ENCODE measurements at regions not wholly inside any gene's neighbourhood (a gene's known extent, or its start where the extent isn't known, plus 50 kb on each side); places are given as distances from the start of the nearest gene placed in this dataset.

DNA sequence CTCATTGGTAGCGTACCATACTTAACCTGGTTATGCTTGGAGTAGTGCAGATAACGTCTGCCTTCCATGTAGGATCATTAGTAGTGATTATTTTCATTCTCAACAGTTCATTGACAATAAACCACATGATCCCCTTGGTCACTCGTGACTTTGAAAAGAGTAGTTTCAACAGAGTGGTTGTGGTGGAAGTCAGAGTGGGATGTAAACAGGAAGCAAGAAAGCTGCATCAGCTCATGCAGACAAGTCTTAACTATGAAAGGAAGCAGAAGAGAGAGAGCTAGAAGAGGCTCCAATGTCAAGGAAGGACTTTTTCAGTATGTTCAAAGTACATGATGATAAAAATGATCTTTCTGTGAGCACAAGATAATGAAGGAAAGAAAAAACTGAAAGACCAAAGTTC, 287.4 kb downstream of the MBD2 start (continued):
- no peak for TF ChIP-seq ZFPM2 (CRISPR knock-in tag; IDR thresholded peaks at IDR 0.05)

DNA sequence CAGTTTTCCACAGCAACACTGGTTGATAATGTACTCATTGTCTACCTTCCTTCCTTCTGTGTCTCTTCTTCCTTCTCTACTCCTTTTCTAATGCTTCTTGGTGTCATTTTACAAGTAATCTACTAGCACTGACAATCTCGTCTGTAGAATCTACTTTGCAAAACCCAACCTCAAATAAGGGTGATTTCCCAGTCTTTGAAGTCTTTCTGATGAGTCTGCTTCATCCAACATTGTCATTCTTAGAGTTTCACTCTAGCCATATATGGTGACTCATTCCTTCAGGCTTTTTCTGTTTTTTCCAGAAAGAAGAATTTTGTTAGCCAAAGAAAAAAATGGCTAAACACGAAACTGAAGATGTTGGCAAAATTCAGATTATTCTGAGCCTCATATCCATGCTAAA, 288.7 kb downstream of the MBD2 start:
- DNase-seq (ENCODE audit: extremely low read depth in 1 of 4, low spot score in 3 of 4) (no peak), ATAC-seq (no peak), FAIRE-seq (no peak)
- Histone ChIP-seq H3K4me2 (ENCODE audit: insufficient read depth, low read length) (no peak overlapping the region), H3K4me1 (replicated peaks in 1 of 2; ENCODE audit: control insufficient read depth in 2 of 2, insufficient read depth in 2 of 2, low read length in 2 of 2) (no peaks in the 10 kb centered on the region), H2AFZ (ENCODE audit: low read depth, low read length) (no peak overlapping the region), H3K9ac (ENCODE audit: insufficient read depth in 1 of 2, low read depth in 2 of 2, low read length in 2 of 2) (no peak overlapping the region), H3K36me3 (ENCODE audit: control insufficient read depth, insufficient read depth, low read length) (no peaks in the 10 kb centered on the region), H3K9me3 (replicated peaks; ENCODE audit: control insufficient read depth, insufficient read depth, low read depth, low read length) (no peaks in the 10 kb centered on the region), H3K27me3 (ENCODE audit: control insufficient read depth in 2 of 2, insufficient read depth in 2 of 2, low read length in 2 of 2) (no peaks in the 10 kb centered on the region), H3K79me2 (ENCODE audit: control insufficient read depth, insufficient read depth, low read length) (no peaks in the 10 kb centered on the region), H4K20me1 (replicated peaks; ENCODE audit: control insufficient read depth, insufficient read depth, low read length) (no peaks in the 10 kb centered on the region), H3K4me3 (no peak overlapping the region), H3K9me1 (ENCODE audit: control insufficient read depth, insufficient read depth, low read length) (no peaks in the 10 kb centered on the region), H3K27ac (ENCODE audit: extremely low read depth, low read depth, low read length) (no peak overlapping the region)
- POLR2A ChIA-PET: no interaction called here
- BruUV-seq (replicated peaks): no TSS peak
- CTCF ChIA-PET (ENCODE audit: low intra/inter-chr PET ratio): no interaction called here
- 0% methylated on average over 1 of the region's 2 CpGs for WGBS (ENCODE audit: insufficient coverage, low coverage, missing lambda C conversion rate)
- in situ Hi-C loops (cut with MboI) (no loop called here), intact Hi-C loops (cut with micrococcal nuclease) (no loop called here)
- TF ChIP-seq, protein P1, sequence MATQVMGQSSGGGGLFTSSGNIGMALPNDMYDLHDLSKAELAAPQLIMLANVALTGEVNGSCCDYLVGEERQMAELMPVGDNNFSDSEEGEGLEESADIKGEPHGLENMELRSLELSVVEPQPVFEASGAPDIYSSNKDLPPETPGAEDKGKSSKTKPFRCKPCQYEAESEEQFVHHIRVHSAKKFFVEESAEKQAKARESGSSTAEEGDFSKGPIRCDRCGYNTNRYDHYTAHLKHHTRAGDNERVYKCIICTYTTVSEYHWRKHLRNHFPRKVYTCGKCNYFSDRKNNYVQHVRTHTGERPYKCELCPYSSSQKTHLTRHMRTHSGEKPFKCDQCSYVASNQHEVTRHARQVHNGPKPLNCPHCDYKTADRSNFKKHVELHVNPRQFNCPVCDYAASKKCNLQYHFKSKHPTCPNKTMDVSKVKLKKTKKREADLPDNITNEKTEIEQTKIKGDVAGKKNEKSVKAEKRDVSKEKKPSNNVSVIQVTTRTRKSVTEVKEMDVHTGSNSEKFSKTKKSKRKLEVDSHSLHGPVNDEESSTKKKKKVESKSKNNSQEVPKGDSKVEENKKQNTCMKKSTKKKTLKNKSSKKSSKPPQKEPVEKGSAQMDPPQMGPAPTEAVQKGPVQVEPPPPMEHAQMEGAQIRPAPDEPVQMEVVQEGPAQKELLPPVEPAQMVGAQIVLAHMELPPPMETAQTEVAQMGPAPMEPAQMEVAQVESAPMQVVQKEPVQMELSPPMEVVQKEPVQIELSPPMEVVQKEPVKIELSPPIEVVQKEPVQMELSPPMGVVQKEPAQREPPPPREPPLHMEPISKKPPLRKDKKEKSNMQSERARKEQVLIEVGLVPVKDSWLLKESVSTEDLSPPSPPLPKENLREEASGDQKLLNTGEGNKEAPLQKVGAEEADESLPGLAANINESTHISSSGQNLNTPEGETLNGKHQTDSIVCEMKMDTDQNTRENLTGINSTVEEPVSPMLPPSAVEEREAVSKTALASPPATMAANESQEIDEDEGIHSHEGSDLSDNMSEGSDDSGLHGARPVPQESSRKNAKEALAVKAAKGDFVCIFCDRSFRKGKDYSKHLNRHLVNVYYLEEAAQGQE (IDR thresholded peaks at IDR 0.05; ENCODE audit: borderline replicate concordance): no peak
- TF ChIP-seq, protein P1 (CRISPR knock-in tag; IDR thresholded peaks at IDR 0.05; ENCODE audit: low read depth): no peak
- TF ChIP-seq MEF2A (IDR thresholded peaks at IDR 0.05; ENCODE audit: control insufficient read depth, low read depth, low read length) (no peak), ZNF431 (CRISPR knock-in tag; IDR thresholded peaks at IDR 0.05) (no peak), GTF2F1 (IDR thresholded peaks at IDR 0.05; ENCODE audit: low read depth, low read length) (no peak), ZNF830 (CRISPR knock-in tag; IDR thresholded peaks at IDR 0.05) (no peak)
- TF ChIP-seq, protein P2, sequence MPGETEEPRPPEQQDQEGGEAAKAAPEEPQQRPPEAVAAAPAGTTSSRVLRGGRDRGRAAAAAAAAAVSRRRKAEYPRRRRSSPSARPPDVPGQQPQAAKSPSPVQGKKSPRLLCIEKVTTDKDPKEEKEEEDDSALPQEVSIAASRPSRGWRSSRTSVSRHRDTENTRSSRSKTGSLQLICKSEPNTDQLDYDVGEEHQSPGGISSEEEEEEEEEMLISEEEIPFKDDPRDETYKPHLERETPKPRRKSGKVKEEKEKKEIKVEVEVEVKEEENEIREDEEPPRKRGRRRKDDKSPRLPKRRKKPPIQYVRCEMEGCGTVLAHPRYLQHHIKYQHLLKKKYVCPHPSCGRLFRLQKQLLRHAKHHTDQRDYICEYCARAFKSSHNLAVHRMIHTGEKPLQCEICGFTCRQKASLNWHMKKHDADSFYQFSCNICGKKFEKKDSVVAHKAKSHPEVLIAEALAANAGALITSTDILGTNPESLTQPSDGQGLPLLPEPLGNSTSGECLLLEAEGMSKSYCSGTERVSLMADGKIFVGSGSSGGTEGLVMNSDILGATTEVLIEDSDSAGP (CRISPR knock-in tag; IDR thresholded peaks at IDR 0.05): no peak
- TF ChIP-seq, protein P3, sequence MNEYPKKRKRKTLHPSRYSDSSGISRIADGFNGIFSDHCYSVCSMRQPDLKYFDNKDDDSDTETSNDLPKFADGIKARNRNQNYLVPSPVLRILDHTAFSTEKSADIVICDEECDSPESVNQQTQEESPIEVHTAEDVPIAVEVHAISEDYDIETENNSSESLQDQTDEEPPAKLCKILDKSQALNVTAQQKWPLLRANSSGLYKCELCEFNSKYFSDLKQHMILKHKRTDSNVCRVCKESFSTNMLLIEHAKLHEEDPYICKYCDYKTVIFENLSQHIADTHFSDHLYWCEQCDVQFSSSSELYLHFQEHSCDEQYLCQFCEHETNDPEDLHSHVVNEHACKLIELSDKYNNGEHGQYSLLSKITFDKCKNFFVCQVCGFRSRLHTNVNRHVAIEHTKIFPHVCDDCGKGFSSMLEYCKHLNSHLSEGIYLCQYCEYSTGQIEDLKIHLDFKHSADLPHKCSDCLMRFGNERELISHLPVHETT (CRISPR knock-in tag; conservative IDR thresholded peaks at IDR 0.05 in 1 of 2, IDR thresholded peaks at IDR 0.05 in 1 of 2): no peak
- TF ChIP-seq, protein P4, sequence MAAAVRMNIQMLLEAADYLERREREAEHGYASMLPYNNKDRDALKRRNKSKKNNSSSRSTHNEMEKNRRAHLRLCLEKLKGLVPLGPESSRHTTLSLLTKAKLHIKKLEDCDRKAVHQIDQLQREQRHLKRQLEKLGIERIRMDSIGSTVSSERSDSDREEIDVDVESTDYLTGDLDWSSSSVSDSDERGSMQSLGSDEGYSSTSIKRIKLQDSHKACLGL (CRISPR knock-in tag; IDR thresholded peaks at IDR 0.05; ENCODE audit: borderline replicate concordance, poor library complexity, severe bottlenecking): no peak

Data from K562 (cell line).